HG02885 (cell line): ENCODE measurements at regions not wholly inside any gene's neighbourhood (a gene's known extent, or its start where the extent isn't known, plus 50 kb on each side); places are given as distances from the start of the nearest gene placed in this dataset.
A peak's percentile ranks its signal among the peaks of the same experiment; 100 is the strongest.

ENCODE experiments used
- ATAC-seq: cut with Tn5 transposase; IDR thresholded peaks from one replicate; pipeline ENCODE4 v1.9.1; 2021; ENCODE audit warnings: mild to moderate bottlenecking; ENCODE audit not compliant: unreplicated experiment, poor library complexity

- no peak for ATAC-seq
These were observed 575.0 kb upstream of the MGMT start for GRCh38 chr10:128892005-128892404.

GRCh38 chr10:128894641-128895040, 572.4 kb upstream of the MGMT start:
- ATAC-seq, result no peak

- no peak for ATAC-seq
These were observed 571.6 kb upstream of the MGMT start for GRCh38 chr10:128895473-128895872.

GRCh38 chr10:128896116-128896795, 570.8 kb upstream of the MGMT start:
- no peak for ATAC-seq

- ATAC-seq, result no peak
These were observed 570.1 kb upstream of the MGMT start for GRCh38 chr10:128896963-128897362.

GRCh38 chr10:128897401-128898129, 569.5 kb upstream of the MGMT start:
- no peak for ATAC-seq

- no peak for ATAC-seq
These were observed 568.7 kb upstream of the MGMT start for GRCh38 chr10:128898133-128898915.

- ATAC-seq, result no peak
These were observed 568.2 kb upstream of the MGMT start for GRCh38 chr10:128898916-128899195.

- ATAC-seq, result no peak
These were observed 566.6 kb upstream of the MGMT start for GRCh38 chr10:128900456-128900855.

GRCh38 chr10:128901236-128901635, 565.8 kb upstream of the MGMT start:
- ATAC-seq, result no peak

- ATAC-seq, result no peak
These were observed 564.9 kb upstream of the MGMT start for GRCh38 chr10:128902031-128902710.

GRCh38 chr10:128907155-128907941, 559.7 kb upstream of the MGMT start:
- no peak for ATAC-seq

- ATAC-seq, result peak; percentile 93
These were observed 558.9 kb upstream of the MGMT start for GRCh38 chr10:128908099-128908498.

- ATAC-seq, result no peak
These were observed 558.5 kb upstream of the MGMT start for GRCh38 chr10:128908499-128908898.

GRCh38 chr10:128912568-128913311, 554.3 kb upstream of the MGMT start:
- no peak for ATAC-seq

GRCh38 chr10:128914681-128915080, 552.4 kb upstream of the MGMT start:
- ATAC-seq, result no peak

- no peak for ATAC-seq
These were observed 551.4 kb upstream of the MGMT start for GRCh38 chr10:128915630-128916029.

- no peak for ATAC-seq
These were observed 550.7 kb upstream of the MGMT start for GRCh38 chr10:128916383-128916782.

GRCh38 chr10:128921389-128922022, 545.5 kb upstream of the MGMT start:
- no peak for ATAC-seq
